ENCODE measurements at regions not wholly inside any gene's neighbourhood (a gene's known extent, or its start where the extent isn't known, plus 50 kb on each side); places are given as distances from the start of the nearest gene placed in this dataset.

DNA sequence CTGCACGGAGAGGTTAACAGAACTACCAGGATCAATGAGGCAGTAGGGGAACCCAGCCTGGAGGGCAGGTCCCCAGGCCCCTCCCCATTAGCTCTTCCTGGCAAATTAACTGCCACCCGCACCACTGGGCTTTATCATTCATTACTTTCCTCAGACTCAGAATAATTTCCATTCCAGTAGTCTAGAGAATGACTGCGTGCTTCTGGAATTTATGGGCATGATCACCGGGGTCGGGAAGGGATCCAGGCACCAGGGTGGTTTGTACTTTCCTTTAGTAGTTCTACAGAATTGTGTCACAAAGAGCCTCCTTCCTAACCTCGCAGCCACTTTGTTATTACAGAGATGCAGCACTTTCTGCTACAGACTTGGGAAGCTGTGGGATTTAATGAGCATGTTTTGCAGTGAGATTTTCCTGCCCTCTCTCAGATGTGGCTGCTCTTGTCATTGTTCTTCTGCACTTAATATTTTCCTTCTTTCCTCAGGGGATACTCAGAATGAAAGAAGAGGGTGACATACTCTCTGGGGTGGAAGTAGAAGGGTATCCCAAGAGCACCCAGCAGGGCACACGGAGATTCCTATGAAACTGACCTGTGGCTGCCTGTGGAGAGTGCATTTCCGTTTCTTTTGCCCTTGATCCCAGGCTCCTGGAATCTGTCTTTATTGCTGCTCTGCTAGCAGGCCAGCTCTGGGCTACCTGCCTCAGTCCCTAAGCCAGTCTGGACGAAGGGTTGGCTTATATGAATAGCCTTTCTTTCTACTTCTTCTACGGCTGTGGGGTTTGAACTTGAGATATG is 285.0 kb upstream of the SLC10A2 start:
- TF ChIP-seq, protein P1, sequence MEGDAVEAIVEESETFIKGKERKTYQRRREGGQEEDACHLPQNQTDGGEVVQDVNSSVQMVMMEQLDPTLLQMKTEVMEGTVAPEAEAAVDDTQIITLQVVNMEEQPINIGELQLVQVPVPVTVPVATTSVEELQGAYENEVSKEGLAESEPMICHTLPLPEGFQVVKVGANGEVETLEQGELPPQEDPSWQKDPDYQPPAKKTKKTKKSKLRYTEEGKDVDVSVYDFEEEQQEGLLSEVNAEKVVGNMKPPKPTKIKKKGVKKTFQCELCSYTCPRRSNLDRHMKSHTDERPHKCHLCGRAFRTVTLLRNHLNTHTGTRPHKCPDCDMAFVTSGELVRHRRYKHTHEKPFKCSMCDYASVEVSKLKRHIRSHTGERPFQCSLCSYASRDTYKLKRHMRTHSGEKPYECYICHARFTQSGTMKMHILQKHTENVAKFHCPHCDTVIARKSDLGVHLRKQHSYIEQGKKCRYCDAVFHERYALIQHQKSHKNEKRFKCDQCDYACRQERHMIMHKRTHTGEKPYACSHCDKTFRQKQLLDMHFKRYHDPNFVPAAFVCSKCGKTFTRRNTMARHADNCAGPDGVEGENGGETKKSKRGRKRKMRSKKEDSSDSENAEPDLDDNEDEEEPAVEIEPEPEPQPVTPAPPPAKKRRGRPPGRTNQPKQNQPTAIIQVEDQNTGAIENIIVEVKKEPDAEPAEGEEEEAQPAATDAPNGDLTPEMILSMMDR (IDR thresholded peaks at IDR 0.05) = no peak
- TF ChIP-seq POLR2A (IDR thresholded peaks at IDR 0.05) = no peak
